GM12892 (cell line): ENCODE measurements at regions not wholly inside any gene's neighbourhood (a gene's known extent, or its start where the extent isn't known, plus 50 kb on each side); places are given as distances from the start of the nearest gene placed in this dataset.

ENCODE experiments used
- DNase-seq: peaks from one replicate; pipeline ENCODE4 v3.0.0; 2011; ENCODE audit not compliant: insufficient read length
- FAIRE-seq: peaks from 2 replicates; lab custom pipeline; 2011; peaks lifted over from hg19 to GRCh38; lab: Jason Lieb, UNC
- POLR2A ChIP-seq: IDR thresholded peaks from 2 replicates; pipeline ENCODE4 v1.6.1; 2011; ENCODE audit warnings: low read depth, low read length, control low read depth
- POLR2AphosphoS5 ChIP-seq: IDR thresholded peaks from 2 replicates; pipeline ENCODE4 v1.6.1; 2011; ENCODE audit warnings: low read depth, low read length, control low read depth
- TAF1 ChIP-seq: IDR thresholded peaks from 2 replicates; pipeline ENCODE4 v1.6.1; 2011; ENCODE audit warnings: low read depth, mild to moderate bottlenecking, control low read depth, low read length, borderline replicate concordance

GRCh38 chr20:53706466-53707370 lies 113.1 kb upstream of the ZNF217 start:
- DNase-seq = no peak
- FAIRE-seq = peak; percentile 42
- no peak for TF ChIP-seq POLR2A
- TF ChIP-seq POLR2AphosphoS5 = no peak
- no peak for TF ChIP-seq TAF1

DNA sequence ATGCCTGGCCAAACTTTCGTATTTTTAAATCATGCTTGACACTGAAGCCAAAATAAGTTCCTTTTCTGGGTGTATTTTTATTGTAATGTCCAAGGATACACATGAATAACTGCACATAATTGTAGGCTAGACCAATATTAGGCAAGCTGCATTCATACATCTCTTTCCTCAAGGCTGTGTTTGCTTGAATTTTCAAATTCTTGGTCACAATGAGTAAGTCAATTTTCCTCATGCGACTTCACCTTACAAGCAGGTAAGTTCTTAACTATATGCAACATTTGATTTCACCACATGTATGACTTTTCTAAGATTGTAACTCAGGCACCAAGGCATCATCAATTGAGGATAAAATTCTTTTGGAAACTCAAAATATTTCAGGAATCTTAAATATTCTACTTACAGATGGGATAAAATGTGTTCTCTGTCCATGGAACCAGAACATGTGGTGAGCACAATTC lies 112.4 kb upstream of the ZNF217 start:
- TF ChIP-seq TAF1 (no peak), POLR2AphosphoS5 (no peak), POLR2A (no peak)
- FAIRE-seq (no peak), DNase-seq (no peak)

- DNase-seq (no peak), FAIRE-seq (no peak)
- TF ChIP-seq POLR2AphosphoS5 = no peak
- TF ChIP-seq TAF1 = no peak
- no peak for TF ChIP-seq POLR2A
Observed at GRCh38 chr20:53702617-53703016, 109.0 kb upstream of the ZNF217 start.

DNA sequence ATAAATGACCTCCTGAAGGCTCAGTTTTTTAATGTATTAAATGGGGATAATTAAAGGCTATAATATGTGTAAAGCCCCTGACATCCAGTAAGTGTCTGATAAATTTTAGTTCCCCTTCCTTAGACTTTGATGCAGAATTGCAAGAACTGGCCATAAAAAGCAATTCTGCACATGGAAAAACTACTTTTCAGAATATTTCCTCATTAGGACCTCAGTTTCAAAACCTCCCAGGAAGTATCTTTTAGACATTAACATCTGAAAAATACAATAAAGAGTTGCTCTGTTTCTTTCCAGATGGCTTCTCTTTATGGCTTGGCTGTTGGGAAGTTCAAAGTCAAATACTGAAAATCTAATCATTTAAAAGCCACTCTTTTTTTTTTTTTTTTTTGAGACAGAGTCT lies 106.3 kb upstream of the ZNF217 start:
- DNase-seq (no peak), FAIRE-seq (no peak)
- TF ChIP-seq TAF1 (no peak), POLR2A (no peak), POLR2AphosphoS5 (no peak)

DNA sequence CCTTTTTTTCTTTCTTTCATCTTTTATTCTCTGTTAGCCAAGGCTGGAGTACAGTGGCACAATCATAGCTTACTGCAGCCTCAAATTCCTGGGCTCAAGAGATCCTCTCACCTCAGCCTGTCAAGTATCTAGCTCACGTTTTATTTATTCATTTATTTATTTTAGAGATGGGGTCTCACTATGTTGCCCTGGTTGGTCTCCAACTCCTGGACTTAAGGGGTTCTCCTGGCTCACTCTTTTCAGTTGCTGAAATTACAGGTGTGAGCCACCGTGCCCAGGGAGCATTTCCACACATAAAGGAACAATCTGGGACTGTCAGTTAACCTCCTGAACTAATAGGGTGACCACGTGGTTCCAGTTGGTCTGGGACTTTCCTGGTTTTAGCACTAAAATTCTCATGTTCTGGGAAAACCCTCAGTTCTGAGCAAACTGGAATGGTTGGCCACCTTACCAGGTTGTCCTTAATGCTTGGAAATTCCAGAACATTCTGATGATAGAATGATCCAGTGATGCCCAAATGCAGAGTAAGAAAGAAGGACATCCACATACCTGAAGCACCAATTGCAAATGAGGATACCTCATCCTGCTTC lies 105.5 kb upstream of the ZNF217 start:
- TF ChIP-seq POLR2AphosphoS5 (no peak), TAF1 (no peak), POLR2A (no peak)
- no peak for DNase-seq
- no peak for FAIRE-seq

DNA sequence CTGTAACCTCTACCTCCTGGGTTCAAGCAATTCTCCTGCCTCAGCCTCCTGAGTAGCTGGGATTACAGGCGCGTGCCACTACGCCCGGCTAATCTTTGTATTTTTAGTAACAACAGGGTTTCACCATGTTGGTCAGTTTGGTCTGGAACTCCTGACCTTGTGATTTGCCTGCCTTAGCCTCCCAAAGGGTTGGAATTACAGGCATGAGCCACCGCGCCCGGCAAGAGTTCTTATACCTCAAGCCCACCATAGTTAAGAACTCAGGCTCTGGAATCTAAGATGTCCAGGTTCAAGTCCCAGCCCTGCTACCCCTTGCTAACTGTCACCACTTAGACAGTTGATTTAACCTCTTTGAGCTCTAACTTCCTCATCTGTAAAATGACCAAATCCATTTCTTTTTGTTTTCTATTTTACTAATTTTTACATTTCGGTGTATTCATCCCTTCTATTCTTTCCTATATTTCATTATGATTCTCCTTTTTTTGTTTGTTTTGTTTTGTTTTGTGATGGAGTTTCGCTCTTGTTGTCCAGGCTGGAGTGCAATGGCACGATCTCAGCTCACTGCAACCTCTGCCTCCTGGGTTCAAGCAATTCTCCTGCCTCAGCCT lies 104.8 kb upstream of the ZNF217 start:
- FAIRE-seq (no peak), DNase-seq (no peak)
- TF ChIP-seq POLR2AphosphoS5 (no peak), POLR2A (no peak)

DNA sequence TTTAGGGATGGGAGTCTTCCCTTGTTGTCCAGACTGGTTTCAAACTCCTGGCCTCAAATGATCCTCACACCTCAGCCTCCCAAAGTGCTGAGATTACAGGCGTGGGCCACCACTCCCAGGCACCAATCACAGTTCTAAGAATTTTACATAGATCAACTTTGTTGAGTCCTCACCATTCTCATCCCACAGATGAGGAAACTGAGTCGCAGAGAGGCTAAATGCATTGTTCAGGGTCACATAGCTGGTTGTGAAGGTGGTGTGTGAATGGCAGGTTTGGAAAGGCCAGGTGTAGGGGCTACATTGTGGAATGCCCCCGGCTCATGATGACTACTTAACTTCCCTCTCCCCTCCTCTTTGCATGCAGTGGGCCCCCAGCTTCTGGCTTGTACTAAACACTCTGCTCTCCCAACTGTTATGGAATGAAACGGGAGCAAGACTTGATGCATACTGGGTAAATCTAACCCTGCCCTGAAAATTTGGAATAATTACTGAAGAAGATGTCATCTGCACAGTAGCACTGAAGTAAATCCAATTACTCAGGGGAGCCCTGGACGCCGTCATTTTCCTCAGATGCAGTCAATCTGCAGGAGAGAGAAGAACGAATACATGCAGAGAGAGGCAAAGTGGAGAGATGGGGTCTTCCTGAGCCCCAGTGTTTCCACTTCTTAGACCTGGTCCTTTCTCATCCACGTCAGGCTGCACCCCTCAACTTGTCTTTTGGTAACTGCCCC lies 102.3 kb upstream of the ZNF217 start:
- TF ChIP-seq POLR2A = no peak
- no peak for TF ChIP-seq TAF1
- no peak for TF ChIP-seq POLR2AphosphoS5
- FAIRE-seq (no peak), DNase-seq (no peak)

DNA sequence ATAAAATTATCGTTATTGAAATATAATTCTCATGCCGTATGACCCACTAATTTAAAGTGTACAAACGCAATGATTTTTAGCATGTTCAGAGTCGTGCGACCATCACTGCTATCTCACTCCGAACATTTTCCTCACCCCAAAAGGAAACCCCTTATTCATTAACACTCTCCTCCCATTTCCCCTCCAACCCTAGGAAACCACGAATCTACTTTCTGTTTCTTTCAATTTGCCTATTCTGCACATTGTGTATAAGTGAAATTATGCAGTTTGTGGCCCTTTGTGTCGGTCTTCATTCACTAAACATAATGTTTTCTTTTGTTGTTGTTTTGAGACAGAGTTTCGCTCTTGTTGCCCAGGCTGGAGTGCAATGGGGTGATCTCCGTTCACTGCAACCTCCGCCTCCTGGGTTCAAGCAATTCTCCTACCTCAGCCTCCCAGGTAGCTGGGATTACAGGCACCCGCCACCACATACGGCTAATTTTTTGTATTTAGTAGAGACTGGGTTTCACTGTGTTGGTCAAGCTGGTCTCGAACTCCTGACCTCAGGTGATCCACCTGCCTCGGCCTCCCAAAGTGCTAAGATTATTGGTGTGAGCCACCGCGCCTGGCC lies 99.7 kb upstream of the ZNF217 start:
- FAIRE-seq = no peak
- no peak for TF ChIP-seq POLR2A
- TF ChIP-seq POLR2AphosphoS5 = no peak
- no peak for TF ChIP-seq TAF1
- DNase-seq = no peak

DNA sequence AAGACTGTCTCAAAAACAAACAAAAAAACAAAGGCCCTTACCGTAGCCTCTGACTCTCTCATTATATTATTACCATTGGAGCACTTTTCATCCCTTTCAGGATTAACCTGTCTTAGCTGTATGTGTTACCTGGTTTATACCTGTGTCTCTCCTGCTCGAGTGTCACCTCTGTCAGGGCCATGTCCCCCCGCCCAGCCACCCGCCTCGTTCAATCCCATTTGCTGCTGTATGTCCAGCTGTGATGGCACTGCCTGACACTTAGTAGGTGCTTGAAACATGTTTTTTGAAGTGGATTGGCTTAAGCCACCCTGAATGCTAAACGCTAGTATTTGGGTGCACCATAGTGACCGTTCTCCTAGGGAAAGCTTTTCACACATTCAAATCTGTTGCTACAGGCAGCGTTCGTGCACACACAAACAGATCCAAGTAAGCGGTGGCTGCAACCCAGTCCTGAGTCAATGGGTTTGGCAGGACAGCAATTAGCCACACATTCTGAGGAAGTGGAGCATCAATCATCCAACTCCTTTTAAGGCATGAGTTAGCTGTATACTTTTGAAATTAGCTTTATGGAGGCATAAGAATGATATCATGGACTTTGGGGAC lies 98.9 kb upstream of the ZNF217 start:
- no peak for FAIRE-seq
- no peak for TF ChIP-seq POLR2A
- no peak for TF ChIP-seq POLR2AphosphoS5
- TF ChIP-seq TAF1 = no peak
- no peak for DNase-seq

DNA sequence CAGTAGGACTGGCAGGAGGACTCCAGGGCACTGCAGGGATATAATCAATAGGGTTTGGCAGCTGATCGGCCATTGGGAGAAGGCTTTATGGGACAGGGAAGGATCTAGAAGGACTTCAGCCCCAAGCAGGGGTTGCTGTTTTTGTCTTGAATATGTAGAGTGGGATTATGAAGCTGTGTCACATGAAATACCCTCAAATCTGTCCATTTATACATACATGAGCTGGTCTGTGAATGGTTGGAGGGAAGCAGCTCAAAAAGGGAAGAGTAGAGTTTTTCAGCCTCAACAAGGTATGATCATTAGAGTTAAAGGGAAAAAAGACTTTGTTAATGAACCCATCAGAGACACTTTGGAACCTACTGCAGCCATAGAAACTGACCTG lies 98.2 kb upstream of the ZNF217 start:
- FAIRE-seq (no peak), DNase-seq (no peak)
- no peak for TF ChIP-seq POLR2A
- TF ChIP-seq TAF1 = no peak
- no peak for TF ChIP-seq POLR2AphosphoS5

- DNase-seq (no peak), FAIRE-seq (no peak)
- TF ChIP-seq POLR2AphosphoS5 (no peak), POLR2A (no peak), TAF1 (no peak)
Observed at GRCh38 chr20:53691060-53691810, 97.6 kb upstream of the ZNF217 start.
